Transverse colon (tissue), 4 donors: ENCODE measurements at regions not wholly inside any gene's neighbourhood (a gene's known extent, or its start where the extent isn't known, plus 50 kb on each side); places are given as distances from the start of the nearest gene placed in this dataset.

Experiments
- DNase-seq: peaks from one replicate; pipeline ENCODE4 v3.0.0-alpha.2; 2019
- H3K27ac ChIP-seq, 4 donors: fragments of 200-600 bp; sonication (generic); 2 replicates each; pipeline ENCODE4 v1.5.1; 2016 to 2018; ENCODE audit warnings: inconsistent platforms in 4 of 4
- H3K27me3 ChIP-seq: fragments of 200-600 bp; sonication (generic); 2 replicates; pipeline ENCODE4 v1.5.1; 2017; ENCODE audit warnings: inconsistent platforms
- H3K36me3 ChIP-seq, 4 donors: fragments of 200-600 bp; sonication (generic); 2 replicates each; pipeline ENCODE4 v1.5.1; 2017 to 2019; ENCODE audit warnings: inconsistent platforms in 4 of 4
- H3K4me1 ChIP-seq, 4 donors: fragments of 200-600 bp; sonication (generic); 2 replicates each; pipeline ENCODE4 v1.5.1; 2017 to 2020; ENCODE audit warnings: inconsistent platforms in 4 of 4
- H3K4me3 ChIP-seq, 4 donors: fragments of 200-600 bp; sonication (generic); 1 replicate in 1 of 4; 2 replicates in 3 of 4; pipeline versions ENCODE4 v1.5.1 to v1.6.1; 2017 to 2019; ENCODE audit warnings: inconsistent platforms in 4 of 4
- H3K9me3 ChIP-seq, 2 donors: fragments of 200-600 bp; sonication (generic); 2 replicates each; pipeline ENCODE4 v1.5.1; 2017 to 2019; ENCODE audit warnings: inconsistent platforms in 2 of 2
- EP300 ChIP-seq: sonication (generic); formaldehyde crosslinking; IDR thresholded peaks from one replicate; pipeline ENCODE4 v1.6.1; 2017; ENCODE audit warnings: antibody characterized with exemption, low read depth
- POLR2A ChIP-seq: fragments of 450-650 bp; IDR thresholded peaks from one replicate; pipeline ENCODE4 v1.6.1; 2016; ENCODE audit warnings: antibody characterized with exemption, mild to moderate bottlenecking, moderate library complexity
- POLR2AphosphoS5 ChIP-seq, 3 donors: sonication (generic); formaldehyde crosslinking; IDR thresholded peaks; one replicate each; pipeline ENCODE4 v1.6.1; 2016; ENCODE audit warnings: antibody characterized with exemption in 3 of 3
- WGBS, 2 donors: methylation state at CpG; one replicate each; pipeline ENCODE4 v1.1.5; 2018; ENCODE audit warnings: low coverage in 1 of 2; 5-methylcytosine and 5-hydroxymethylcytosine counted together
- in situ Hi-C, 4 donors: fragments of 200-750 bp; cut with MboI; loops; one replicate each; pipeline versions ENCODE4 v1.15.0 to v1.15.1; 2017; ENCODE audit warnings: low sequenced_read_pairs in 3 of 4, low pct_ligation_motif_present in 1 of 4, low pct_unique_long_range_greater_than_20kb in 1 of 4
- intact Hi-C: fragments of 100-400 bp; cut with DNase I; formaldehyde crosslinking; loops from one replicate; pipeline ENCODE4 v1.15.1; 2023; ENCODE audit warnings: low total_unique reads
- TF ChIP-seq, protein P1 (sequence below), 5 experiments: fragments of 200-600 bp in 3 of 5; fragments of 450-650 bp in 2 of 5; sonication (generic) in 3 of 5; IDR thresholded peaks; 1 replicate in 2 of 5; 2 replicates in 3 of 5; pipeline ENCODE4 v1.5.1; 2016 to 2017; ENCODE audit warnings: antibody characterized with exemption in 5 of 5, inconsistent platforms in 3 of 5, mild to moderate bottlenecking in 2 of 5, moderate library complexity in 1 of 5

DNA sequence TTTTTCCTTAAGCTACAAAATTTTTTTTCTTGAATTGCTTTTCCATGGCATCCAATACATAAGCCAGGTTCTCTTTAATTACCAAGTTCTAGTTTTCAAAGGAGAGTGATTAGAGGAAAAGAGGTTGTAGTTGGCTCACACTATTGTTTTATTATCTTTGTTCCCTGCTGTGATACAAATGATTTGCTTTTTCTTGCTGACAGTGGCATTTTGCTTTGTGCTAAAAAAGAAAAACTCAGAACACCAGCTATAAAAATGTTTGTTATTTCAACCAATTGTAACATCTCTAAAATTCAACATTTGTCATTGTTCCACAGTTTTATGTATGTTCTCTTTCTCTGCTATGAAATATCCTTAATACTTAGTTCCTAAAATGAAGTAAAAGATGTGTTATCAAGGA lies 1817.2 kb downstream of the STIM2 start:
- no peaks in the 10 kb centered on the region for H3K4me1 ChIP-seq
- no peaks in the 10 kb centered on the region for H3K36me3 ChIP-seq
- no peak overlapping the region for H3K4me3 ChIP-seq
- no peaks in the 10 kb centered on the region for H3K9me3 ChIP-seq
- DNase-seq: no peak
- no peak overlapping the region for H3K27ac ChIP-seq
- TF ChIP-seq POLR2AphosphoS5 (IDR thresholded peaks at IDR 0.05) (no peak), POLR2A (no peak), EP300 (no peak)
- TF ChIP-seq, protein P1, sequence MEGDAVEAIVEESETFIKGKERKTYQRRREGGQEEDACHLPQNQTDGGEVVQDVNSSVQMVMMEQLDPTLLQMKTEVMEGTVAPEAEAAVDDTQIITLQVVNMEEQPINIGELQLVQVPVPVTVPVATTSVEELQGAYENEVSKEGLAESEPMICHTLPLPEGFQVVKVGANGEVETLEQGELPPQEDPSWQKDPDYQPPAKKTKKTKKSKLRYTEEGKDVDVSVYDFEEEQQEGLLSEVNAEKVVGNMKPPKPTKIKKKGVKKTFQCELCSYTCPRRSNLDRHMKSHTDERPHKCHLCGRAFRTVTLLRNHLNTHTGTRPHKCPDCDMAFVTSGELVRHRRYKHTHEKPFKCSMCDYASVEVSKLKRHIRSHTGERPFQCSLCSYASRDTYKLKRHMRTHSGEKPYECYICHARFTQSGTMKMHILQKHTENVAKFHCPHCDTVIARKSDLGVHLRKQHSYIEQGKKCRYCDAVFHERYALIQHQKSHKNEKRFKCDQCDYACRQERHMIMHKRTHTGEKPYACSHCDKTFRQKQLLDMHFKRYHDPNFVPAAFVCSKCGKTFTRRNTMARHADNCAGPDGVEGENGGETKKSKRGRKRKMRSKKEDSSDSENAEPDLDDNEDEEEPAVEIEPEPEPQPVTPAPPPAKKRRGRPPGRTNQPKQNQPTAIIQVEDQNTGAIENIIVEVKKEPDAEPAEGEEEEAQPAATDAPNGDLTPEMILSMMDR (IDR thresholded peaks at IDR 0.05): no peak
- intact Hi-C loops: no loop called here
- no peaks in the 10 kb centered on the region for H3K27me3 ChIP-seq
- in situ Hi-C loops: no loop called here

DNA sequence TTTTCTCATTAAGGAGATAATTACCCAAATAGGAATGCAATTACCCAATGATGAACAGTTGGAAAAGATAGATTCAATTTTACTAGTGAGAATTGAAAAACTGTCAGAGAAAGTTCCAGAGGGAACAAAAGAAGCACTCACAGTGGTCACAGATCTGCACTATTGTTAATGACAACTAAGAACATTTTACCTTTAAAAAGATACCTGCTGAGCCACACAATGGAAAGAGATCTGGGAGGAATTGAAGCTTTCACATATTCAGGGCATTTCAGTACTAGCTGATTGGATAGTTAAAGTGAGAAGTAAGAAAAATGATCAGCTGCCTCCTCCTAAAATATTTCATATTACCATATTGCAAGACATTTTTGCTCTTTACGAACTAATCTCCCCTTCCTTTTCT lies 1822.2 kb downstream of the STIM2 start:
- Histone ChIP-seq H3K27ac (no peak overlapping the region), H3K4me3 (no peak overlapping the region), H3K9me3 (no peaks in the 10 kb centered on the region), H3K36me3 (no peaks in the 10 kb centered on the region), H3K4me1 (no peaks in the 10 kb centered on the region), H3K27me3 (no peaks in the 10 kb centered on the region)
- 68 to 92% methylated on average over 1 of the region's 1 CpG for WGBS, 2 donors
- intact Hi-C loops (no loop called here), in situ Hi-C loops (no loop called here)
- no peak for DNase-seq
- TF ChIP-seq POLR2A (no peak), POLR2AphosphoS5 (IDR thresholded peaks at IDR 0.05) (no peak), EP300 (no peak)
- TF ChIP-seq, protein P1 (IDR thresholded peaks at IDR 0.05): no peak

DNA sequence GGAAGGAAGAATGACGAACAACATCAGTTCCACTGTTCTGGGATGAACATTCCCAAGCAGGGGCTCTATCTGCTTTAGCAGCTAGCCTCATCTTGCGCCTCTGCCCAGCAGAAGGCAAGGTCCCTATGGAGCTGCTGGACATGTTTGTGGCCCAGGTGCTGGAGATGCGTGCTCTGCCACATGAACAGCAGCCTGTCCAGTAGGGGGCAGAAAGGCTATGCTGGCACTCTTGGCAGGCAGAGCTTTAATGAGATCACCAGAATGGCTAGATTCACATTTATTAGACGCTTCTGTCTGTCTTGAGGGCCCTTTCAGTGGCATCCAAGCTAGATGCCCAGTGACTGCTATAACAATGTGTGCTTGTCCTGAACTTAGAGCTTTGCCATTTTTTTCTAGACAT lies 1826.0 kb downstream of the STIM2 start:
- 56% methylated on average over 4 of the region's 4 CpGs; no CpG with 5 or more reads in 1 of the 2 donors for WGBS, 2 donors
- intact Hi-C loops: no loop called here
- no peaks in the 10 kb centered on the region for H3K9me3 ChIP-seq
- no peaks in the 10 kb centered on the region for H3K4me1 ChIP-seq
- no peak overlapping the region for H3K27ac ChIP-seq
- no peaks in the 10 kb centered on the region for H3K27me3 ChIP-seq
- peak; percentile 8 for DNase-seq
- TF ChIP-seq POLR2AphosphoS5 (IDR thresholded peaks at IDR 0.05) (no peak), EP300 (no peak)
- TF ChIP-seq, protein P1 (IDR thresholded peaks at IDR 0.05): peak in 1 of 5 experiments; percentile 13
- no peaks in the 10 kb centered on the region for H3K36me3 ChIP-seq
- no peak overlapping the region for H3K4me3 ChIP-seq
- in situ Hi-C loops: no loop called here

DNA sequence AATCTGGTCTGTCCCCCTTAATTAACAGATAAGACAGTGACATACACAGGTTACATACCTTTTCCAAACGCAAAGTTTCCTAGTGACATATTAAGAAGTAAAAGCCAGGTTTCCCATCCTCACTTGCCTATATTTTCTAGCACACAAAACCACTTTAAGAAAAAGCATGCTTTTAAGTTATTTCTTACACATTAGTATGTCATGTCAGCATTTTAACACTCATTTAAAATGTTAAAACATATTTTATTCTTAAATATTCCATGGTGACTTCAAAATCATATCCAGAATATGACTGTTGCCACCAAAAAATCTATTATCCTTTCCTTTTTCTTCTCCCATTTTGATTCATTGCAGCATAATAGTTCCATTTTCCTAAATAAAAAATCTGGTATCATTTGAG lies 1830.2 kb downstream of the STIM2 start:
- in situ Hi-C loops (no loop called here), intact Hi-C loops (no loop called here)
- 50 to 85% methylated on average over 1 of the region's 1 CpG for WGBS, 2 donors
- Histone ChIP-seq H3K27me3 (no peaks in the 10 kb centered on the region), H3K4me1 (no peaks in the 10 kb centered on the region), H3K36me3 (no peaks in the 10 kb centered on the region), H3K9me3 (no peaks in the 10 kb centered on the region), H3K4me3 (no peak overlapping the region), H3K27ac (no peak overlapping the region)
- no peak for DNase-seq
- TF ChIP-seq POLR2A: no peak
- no peak for TF ChIP-seq EP300
- no peak for TF ChIP-seq POLR2AphosphoS5 (IDR thresholded peaks at IDR 0.05)
- TF ChIP-seq, protein P1 (IDR thresholded peaks at IDR 0.05): no peak
